Small intestine (tissue), 7 donors: ENCODE measurements at regions not wholly inside any gene's neighbourhood (a gene's known extent, or its start where the extent isn't known, plus 50 kb on each side); places are given as distances from the start of the nearest gene placed in this dataset.
"Not testable (repeated sequence)": the region's sequence is repeated elsewhere in the genome, so short reads cannot be mapped to it uniquely, and the experiment has no call there.

Experiments used
- DNase-seq, 2 donors: peaks; one replicate each; pipeline versions ENCODE4 v3.0.0 to v3.0.0-alpha.2; 2013
- FAIRE-seq: peaks from 2 replicates; lab custom pipeline; 2012; peaks lifted over from hg19 to GRCh38; lab: Jason Lieb, UNC
- H3K27ac ChIP-seq, 3 donors: one replicate each; pipeline ENCODE4 v1.5.1; 2013; ENCODE audit warnings: low read length in 2 of 3, mild to moderate bottlenecking in 2 of 3, control low read depth in 1 of 3, inconsistent platforms in 1 of 3, low read depth in 1 of 3, moderate library complexity in 1 of 3
- H3K27me3 ChIP-seq, 3 donors: one replicate each; pipeline ENCODE4 v1.6.1; 2013; ENCODE audit warnings: low read length in 3 of 3, inconsistent platforms in 1 of 3; ENCODE audit not compliant: control insufficient read depth in 3 of 3, insufficient read depth in 3 of 3
- H3K36me3 ChIP-seq, 3 donors: one replicate each; pipeline ENCODE4 v1.6.1; 2013; ENCODE audit warnings: low read length in 3 of 3, inconsistent platforms in 1 of 3, low read depth in 1 of 3, mild to moderate bottlenecking in 1 of 3, moderate library complexity in 1 of 3; ENCODE audit not compliant: control insufficient read depth in 3 of 3, insufficient read depth in 2 of 3
- H3K4me1 ChIP-seq, 3 donors: one replicate each; pipeline ENCODE4 v1.6.1; 2013; ENCODE audit warnings: low read length in 2 of 3, inconsistent platforms in 1 of 3, low read depth in 1 of 3, mild to moderate bottlenecking in 1 of 3, moderate library complexity in 1 of 3; ENCODE audit not compliant: control insufficient read depth in 3 of 3, insufficient read depth in 2 of 3
- H3K4me3 ChIP-seq, 3 donors: one replicate each; pipeline ENCODE4 v1.5.1; 2013; ENCODE audit warnings: low read length in 3 of 3, control low read depth in 1 of 3, inconsistent platforms in 1 of 3, low read depth in 1 of 3, mild to moderate bottlenecking in 1 of 3, moderate library complexity in 1 of 3
- H3K9me3 ChIP-seq, 2 donors: one replicate each; pipeline ENCODE4 v1.6.1; 2013; ENCODE audit warnings: low read depth in 1 of 2, low read length in 1 of 2; ENCODE audit not compliant: control insufficient read depth in 2 of 2, insufficient read depth in 1 of 2
- WGBS, 3 donors: extraction: QIAGEN DNeasy Blood & Tissue Kit; methylation state at CpG; one replicate each; pipeline ENCODE4 v1.1.7; 2013; 5-methylcytosine and 5-hydroxymethylcytosine counted together
- donor health status: healthy with polysubstance abuse.
- donor health status: control.
- donor health status: control.
- donor health status: Bipolar disorder and iron deficiency.
- donor health status: healthy.

DNA sequence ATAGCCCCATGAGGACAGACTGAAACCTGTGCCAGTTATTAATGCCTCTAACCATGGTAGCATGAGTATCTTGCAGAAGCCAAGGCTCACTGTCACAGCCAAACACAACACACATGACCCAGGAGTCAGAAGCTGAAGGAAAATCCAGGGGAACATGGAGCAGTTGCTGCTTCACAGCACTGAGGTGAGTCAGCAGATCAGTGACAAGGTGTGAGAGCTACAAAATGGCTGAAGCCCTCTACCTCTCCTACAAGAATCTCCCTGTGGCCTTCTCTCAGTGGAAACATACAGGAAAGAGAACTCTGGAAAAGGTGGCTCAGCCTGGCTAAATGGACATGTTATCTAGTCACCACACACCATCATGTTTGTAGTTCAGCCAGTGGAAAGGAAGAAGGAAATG lies 93.5 kb downstream of the NAB1 start:
- DNase-seq, result no peak
- no peak overlapping the region for H3K27ac ChIP-seq
- H3K4me3 ChIP-seq, result no peak overlapping the region
- no peaks in the 10 kb centered on the region for H3K4me1 ChIP-seq
- no peak for FAIRE-seq
- H3K36me3 ChIP-seq, result no peaks in the 10 kb centered on the region
- peaks cover 0 to 5% of the 10 kb centered on the region in 2 donors for H3K9me3 ChIP-seq
- no peaks in the 10 kb centered on the region for H3K27me3 ChIP-seq

DNA sequence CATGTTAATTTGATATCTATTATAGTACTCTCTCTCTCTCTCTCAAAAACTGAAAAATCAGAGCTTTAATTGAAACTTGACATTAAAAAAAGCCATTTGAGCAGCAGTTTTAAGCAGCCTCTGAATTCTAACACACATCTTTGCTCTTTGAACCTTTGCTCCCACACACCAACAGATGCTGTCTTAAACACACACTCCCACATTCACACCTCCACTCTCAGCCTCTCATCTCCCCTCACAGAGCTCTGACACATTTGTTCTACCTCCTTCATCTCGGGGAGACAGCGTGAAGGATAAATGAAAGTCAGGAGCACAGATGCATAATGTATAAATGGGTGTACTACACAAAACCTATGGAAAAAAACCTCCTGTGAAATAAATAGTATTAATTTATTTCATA lies 95.2 kb downstream of the NAB1 start:
- WGBS, 3 donors, result 23 to 49% (median 27%) methylated on average over 2 of the region's 2 CpGs
- Histone ChIP-seq H3K4me3 (no peak overlapping the region), H3K36me3 (no peaks in the 10 kb centered on the region), H3K4me1 (no peaks in the 10 kb centered on the region), H3K27me3 (no peaks in the 10 kb centered on the region), H3K27ac (no peak overlapping the region), H3K9me3 (peaks cover 0 to 5% of the 10 kb centered on the region in 2 donors)
- DNase-seq (peak in 1 of 2 donors; percentile 10), FAIRE-seq (no peak)

DNA sequence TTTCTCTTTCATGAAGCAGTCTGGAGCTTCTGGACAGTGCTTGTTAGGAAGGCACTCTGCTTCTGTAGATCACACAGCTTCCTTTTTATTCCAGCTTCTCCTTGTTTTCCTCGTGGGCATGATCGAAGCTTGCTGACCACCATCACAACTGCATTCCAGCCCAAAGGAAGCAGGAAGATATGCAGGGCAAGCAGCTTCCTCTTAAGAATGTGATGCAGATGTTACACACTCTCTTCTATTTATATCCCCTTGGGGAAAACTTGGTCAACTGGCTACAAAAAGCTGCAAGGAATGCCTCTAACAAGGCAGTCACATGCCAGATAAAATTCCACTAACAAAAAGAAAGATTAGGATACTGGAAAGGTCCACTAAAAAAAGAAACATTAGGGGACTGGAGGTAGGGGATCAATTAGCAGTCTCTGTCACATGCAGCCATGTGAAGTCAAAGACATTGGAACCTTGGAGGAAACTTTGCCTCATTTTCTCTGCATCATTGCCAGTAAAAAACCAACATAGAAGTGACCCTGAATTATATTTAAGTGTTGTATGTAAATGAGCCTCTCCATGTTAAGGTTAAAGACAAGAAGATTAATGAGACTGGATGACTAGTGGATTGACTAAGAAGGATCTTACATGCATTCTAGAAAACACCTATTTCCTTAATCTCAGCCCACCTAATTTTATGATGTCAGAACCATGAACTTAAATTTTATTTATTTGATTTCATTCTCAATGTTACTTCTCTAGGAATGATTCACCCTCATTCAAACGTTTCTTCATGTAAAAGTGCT lies 98.3 kb downstream of the NAB1 start:
- FAIRE-seq (no peak), DNase-seq (no peak)
- Histone ChIP-seq H3K27ac (no peak overlapping the region), H3K36me3 (no peaks in the 10 kb centered on the region), H3K9me3 (peaks cover 0 to 4% of the 10 kb centered on the region in 2 donors), H3K4me1 (no peaks in the 10 kb centered on the region), H3K27me3 (no peaks in the 10 kb centered on the region), H3K4me3 (no peak overlapping the region)
- WGBS, 3 donors, result 49 to 83% (median 68%) methylated on average over 3 of the region's 3 CpGs

DNA sequence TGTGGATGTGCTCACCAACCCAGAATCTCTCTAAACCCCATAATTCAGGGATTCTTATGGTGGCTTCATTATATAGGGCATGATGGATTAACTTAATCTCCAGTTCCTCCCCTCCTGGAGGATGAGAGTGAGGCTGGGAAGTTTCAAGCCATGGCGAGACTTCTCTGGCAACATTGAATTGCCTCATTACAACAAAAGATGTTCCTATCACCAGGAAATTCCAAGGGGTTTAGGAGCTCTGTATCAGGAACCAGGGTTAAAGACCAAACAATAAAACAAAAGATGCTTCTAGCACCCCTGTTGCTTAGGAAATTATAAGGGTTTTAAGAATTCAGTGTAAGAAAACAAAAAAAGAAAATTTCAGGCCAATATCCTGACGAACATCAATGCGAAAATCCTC lies 100.1 kb downstream of the NAB1 start:
- FAIRE-seq, result no peak
- H3K36me3 ChIP-seq, result no peaks in the 10 kb centered on the region
- WGBS, 3 donors, result 95 to 98% (median 98%) methylated on average over 3 of the region's 3 CpGs

GRCh38 chr2:190755772-190756415 lies 107.0 kb downstream of the NAB1 start:
- Histone ChIP-seq H3K9me3 (no peaks in the 10 kb centered on the region), H3K4me1 (peaks cover 0 to 4% (median 0%) of the 10 kb centered on the region in 3 donors), H3K36me3 (no peaks in the 10 kb centered on the region), H3K27me3 (no peaks in the 10 kb centered on the region), H3K4me3 (no peak overlapping the region), H3K27ac (no peak overlapping the region)
- FAIRE-seq (no peak), DNase-seq (no peak)
- 21 to 61% (median 40%) methylated on average over 5 of the region's 5 CpGs for WGBS, 3 donors

More for the DNA sequence above, 100.1 kb downstream of the NAB1 start:
- Histone ChIP-seq H3K4me1 (no peaks in the 10 kb centered on the region), H3K4me3 (no peak overlapping the region), H3K27ac (no peak overlapping the region), H3K9me3 (no peaks in the 10 kb centered on the region), H3K27me3 (no peaks in the 10 kb centered on the region)
- DNase-seq, result no peak

- Histone ChIP-seq H3K9me3 (no peaks in the 10 kb centered on the region), H3K4me3 (no peak overlapping the region), H3K27me3 (no peaks in the 10 kb centered on the region), H3K36me3 (no peaks in the 10 kb centered on the region), H3K27ac (no peak overlapping the region), H3K4me1 (peaks cover 0 to 4% (median 0%) of the 10 kb centered on the region in 3 donors)
- 72 to 82% (median 80%) methylated on average over 8 of the region's 8 CpGs for WGBS, 3 donors
- DNase-seq (peak in 1 of 2 donors; percentile 49), FAIRE-seq (no peak)
These were observed 110.9 kb downstream of the NAB1 start for GRCh38 chr2:190759749-190760213.

GRCh38 chr2:190760353-190761150 lies 111.7 kb downstream of the NAB1 start:
- not testable (repeated sequence) for H3K27ac ChIP-seq, H3K27me3 ChIP-seq, DNase-seq, H3K4me1 ChIP-seq, H3K9me3 ChIP-seq, H3K36me3 ChIP-seq, FAIRE-seq, H3K4me3 ChIP-seq
- WGBS, 3 donors, result 70 to 88% (median 77%) methylated on average over 25 to 30 of the region's 30 CpGs

DNA sequence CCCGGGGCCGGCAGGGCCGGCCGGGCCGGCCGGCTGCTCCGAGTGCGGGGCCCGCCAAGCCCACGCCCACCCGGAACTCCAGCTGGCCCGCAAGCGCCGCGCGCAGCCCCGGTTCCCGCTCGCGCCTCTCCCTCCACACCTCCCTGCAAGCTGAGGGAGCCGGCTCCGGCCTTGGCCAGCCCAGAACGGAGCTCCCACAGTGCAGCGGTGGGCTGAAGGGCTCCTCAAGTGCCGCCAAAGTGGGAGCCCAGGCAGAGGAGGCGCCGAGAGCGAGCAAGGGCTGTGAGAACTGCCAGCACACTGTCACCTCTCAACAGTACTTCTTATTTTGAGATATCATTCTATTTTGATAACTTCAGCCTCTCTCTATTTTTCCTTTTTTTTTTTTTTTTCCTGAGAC lies 112.3 kb downstream of the NAB1 start:
- H3K4me3 ChIP-seq, DNase-seq: not testable (repeated sequence)
- WGBS, 3 donors, result 26 to 48% (median 42%) methylated on average over 11 to 28 of the region's 28 CpGs

More for the DNA sequence above, 112.3 kb downstream of the NAB1 start:
- FAIRE-seq, H3K4me1 ChIP-seq, H3K36me3 ChIP-seq, H3K27me3 ChIP-seq, H3K27ac ChIP-seq, H3K9me3 ChIP-seq: not testable (repeated sequence)
